ENCODE measurements at regions not wholly inside any gene's neighbourhood (a gene's known extent, or its start where the extent isn't known, plus 50 kb on each side); places are given as distances from the start of the nearest gene placed in this dataset.

- peak; percentile 95 for TF ChIP-seq CTCF (IDR thresholded peaks at IDR 0.05; ENCODE audit: low read depth, low read length, poor library complexity, severe bottlenecking)
- no peak for TF ChIP-seq EZH2phosphoT487 (IDR thresholded peaks at IDR 0.05; ENCODE audit: borderline replicate concordance, low read length)
These were observed 77.2 kb downstream of the SERPINA3 start for GRCh38 chr14:94689218-94689984.
